Hepatic stellate cell (primary cell): ENCODE measurements at regions not wholly inside any gene's neighbourhood (a gene's known extent, or its start where the extent isn't known, plus 50 kb on each side); places are given as distances from the start of the nearest gene placed in this dataset.

Experiments
- DNase-seq: peaks from one replicate; pipeline ENCODE4 v3.0.0; 2011; ENCODE audit warnings: low spot score

GRCh38 chr7:106957766-106958165, 86.7 kb upstream of the PRKAR2B start:
- DNase-seq = no peak

- no peak for DNase-seq
Observed at GRCh38 chr7:106959753-106960152, 84.8 kb upstream of the PRKAR2B start.

- DNase-seq = no peak
Observed at GRCh38 chr7:106962751-106963150, 81.8 kb upstream of the PRKAR2B start.

- no peak for DNase-seq
Observed at GRCh38 chr7:106964466-106964865, 80.0 kb upstream of the PRKAR2B start.

GRCh38 chr7:106965108-106965507, 79.4 kb upstream of the PRKAR2B start:
- DNase-seq = no peak

GRCh38 chr7:106966121-106966520, 78.4 kb upstream of the PRKAR2B start:
- DNase-seq = no peak

- no peak for DNase-seq
Observed at GRCh38 chr7:106968160-106968559, 76.3 kb upstream of the PRKAR2B start.

- peak; percentile 14 for DNase-seq
Observed at GRCh38 chr7:106978425-106979420, 65.8 kb upstream of the PRKAR2B start.

GRCh38 chr7:106979551-106980357, 64.8 kb upstream of the PRKAR2B start:
- no peak for DNase-seq

GRCh38 chr7:106980358-106980685, 64.2 kb upstream of the PRKAR2B start:
- no peak for DNase-seq

- DNase-seq = no peak
Observed at GRCh38 chr7:106982415-106982814, 62.1 kb upstream of the PRKAR2B start.

- no peak for DNase-seq
Observed at GRCh38 chr7:106984034-106984433, 60.5 kb upstream of the PRKAR2B start.

GRCh38 chr7:106986450-106986977, 58.0 kb upstream of the PRKAR2B start:
- DNase-seq = peak; percentile 13

- no peak for DNase-seq
Observed at GRCh38 chr7:106987777-106988176, 56.7 kb upstream of the PRKAR2B start.

- DNase-seq = no peak
Observed at GRCh38 chr7:106992511-106992910, 52.0 kb upstream of the PRKAR2B start.
